Kidney epithelial cell (primary cell): ENCODE measurements at regions not wholly inside any gene's neighbourhood (a gene's known extent, or its start where the extent isn't known, plus 50 kb on each side); places are given as distances from the start of the nearest gene placed in this dataset.

Experiments used
- DNase-seq: peaks from one replicate; pipeline ENCODE4 v3.0.0-alpha.2; 2010; ENCODE audit warnings: low read depth
- H3K27me3 ChIP-seq: 2 replicates; pipeline ENCODE4 v1.6.0; 2011; ENCODE audit warnings: low read length; ENCODE audit not compliant: control insufficient read depth, insufficient read depth
- H3K36me3 ChIP-seq: 2 replicates; pipeline ENCODE4 v1.5.1; 2011; ENCODE audit warnings: low read length; ENCODE audit not compliant: control insufficient read depth, insufficient read depth
- H3K4me3 ChIP-seq: 2 replicates; pipeline ENCODE4 v1.5.1; 2011; ENCODE audit warnings: low read depth, mild to moderate bottlenecking, control low read depth, low read length
- CTCF ChIP-seq: IDR thresholded peaks from 2 replicates; pipeline ENCODE4 v1.5.1; 2011; ENCODE audit warnings: mild to moderate bottlenecking, moderate library complexity, low read length, control low read depth, inconsistent platforms; ENCODE audit not compliant: insufficient read depth, poor library complexity, severe bottlenecking

DNA sequence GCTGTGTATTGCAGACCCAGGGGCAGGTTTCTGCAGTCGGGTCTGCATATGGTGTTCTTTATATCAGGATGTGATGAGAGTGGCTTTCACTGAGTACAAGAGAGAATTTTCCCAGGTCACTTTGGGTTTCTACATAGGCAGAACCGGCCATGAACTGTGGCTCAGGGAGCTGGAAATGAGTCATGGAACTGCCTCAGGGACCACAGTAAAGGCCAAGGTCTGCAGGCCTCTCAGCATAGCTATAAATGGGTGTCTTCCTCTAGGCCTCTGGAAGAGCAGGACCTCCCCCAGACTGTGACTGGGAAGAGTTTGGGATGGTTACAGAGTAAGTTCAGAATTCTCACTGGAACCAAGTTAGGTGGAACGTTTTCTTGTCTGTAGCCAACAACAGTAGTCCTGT, 51.8 kb upstream of the ZNF681 start:
- no peak overlapping the region for H3K4me3 ChIP-seq
- no peaks in the 10 kb centered on the region for H3K36me3 ChIP-seq
- DNase-seq = no peak
- no peak for TF ChIP-seq CTCF
- no peaks in the 10 kb centered on the region for H3K27me3 ChIP-seq
